ENCODE measurements at regions not wholly inside any gene's neighbourhood (a gene's known extent, or its start where the extent isn't known, plus 50 kb on each side); places are given as distances from the start of the nearest gene placed in this dataset.

GRCh38 chr2:64237266-64237665 lies 93.0 kb upstream of the PELI1 start:
- Histone ChIP-seq H3K27me3 (no peaks in the 10 kb centered on the region), H3K27ac (no peak overlapping the region), H3K4me1 (no peaks in the 10 kb centered on the region), H3K4me3 (no peak overlapping the region), H3K9me3 (no peaks in the 10 kb centered on the region), H3K36me3 (replicated peaks in 1 of 2; ENCODE audit: insufficient read depth in 1 of 2, low read depth in 2 of 2) (no peaks in the 10 kb centered on the region)
- intact Hi-C loops (cut with DNase I) = no loop called here
- DNase-seq = no peak
- 90 to 92% methylated on average over 2 of the region's 2 CpGs for WGBS, 2 donors
- ATAC-seq = no peak
- TF ChIP-seq POLR2A (IDR thresholded peaks at IDR 0.05) = no peak
- TF ChIP-seq, protein P1, sequence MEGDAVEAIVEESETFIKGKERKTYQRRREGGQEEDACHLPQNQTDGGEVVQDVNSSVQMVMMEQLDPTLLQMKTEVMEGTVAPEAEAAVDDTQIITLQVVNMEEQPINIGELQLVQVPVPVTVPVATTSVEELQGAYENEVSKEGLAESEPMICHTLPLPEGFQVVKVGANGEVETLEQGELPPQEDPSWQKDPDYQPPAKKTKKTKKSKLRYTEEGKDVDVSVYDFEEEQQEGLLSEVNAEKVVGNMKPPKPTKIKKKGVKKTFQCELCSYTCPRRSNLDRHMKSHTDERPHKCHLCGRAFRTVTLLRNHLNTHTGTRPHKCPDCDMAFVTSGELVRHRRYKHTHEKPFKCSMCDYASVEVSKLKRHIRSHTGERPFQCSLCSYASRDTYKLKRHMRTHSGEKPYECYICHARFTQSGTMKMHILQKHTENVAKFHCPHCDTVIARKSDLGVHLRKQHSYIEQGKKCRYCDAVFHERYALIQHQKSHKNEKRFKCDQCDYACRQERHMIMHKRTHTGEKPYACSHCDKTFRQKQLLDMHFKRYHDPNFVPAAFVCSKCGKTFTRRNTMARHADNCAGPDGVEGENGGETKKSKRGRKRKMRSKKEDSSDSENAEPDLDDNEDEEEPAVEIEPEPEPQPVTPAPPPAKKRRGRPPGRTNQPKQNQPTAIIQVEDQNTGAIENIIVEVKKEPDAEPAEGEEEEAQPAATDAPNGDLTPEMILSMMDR (IDR thresholded peaks at IDR 0.05) = no peak

GRCh38 chr2:64238799-64239198 lies 94.6 kb upstream of the PELI1 start:
- intact Hi-C loops (cut with DNase I) = no loop called here

DNA sequence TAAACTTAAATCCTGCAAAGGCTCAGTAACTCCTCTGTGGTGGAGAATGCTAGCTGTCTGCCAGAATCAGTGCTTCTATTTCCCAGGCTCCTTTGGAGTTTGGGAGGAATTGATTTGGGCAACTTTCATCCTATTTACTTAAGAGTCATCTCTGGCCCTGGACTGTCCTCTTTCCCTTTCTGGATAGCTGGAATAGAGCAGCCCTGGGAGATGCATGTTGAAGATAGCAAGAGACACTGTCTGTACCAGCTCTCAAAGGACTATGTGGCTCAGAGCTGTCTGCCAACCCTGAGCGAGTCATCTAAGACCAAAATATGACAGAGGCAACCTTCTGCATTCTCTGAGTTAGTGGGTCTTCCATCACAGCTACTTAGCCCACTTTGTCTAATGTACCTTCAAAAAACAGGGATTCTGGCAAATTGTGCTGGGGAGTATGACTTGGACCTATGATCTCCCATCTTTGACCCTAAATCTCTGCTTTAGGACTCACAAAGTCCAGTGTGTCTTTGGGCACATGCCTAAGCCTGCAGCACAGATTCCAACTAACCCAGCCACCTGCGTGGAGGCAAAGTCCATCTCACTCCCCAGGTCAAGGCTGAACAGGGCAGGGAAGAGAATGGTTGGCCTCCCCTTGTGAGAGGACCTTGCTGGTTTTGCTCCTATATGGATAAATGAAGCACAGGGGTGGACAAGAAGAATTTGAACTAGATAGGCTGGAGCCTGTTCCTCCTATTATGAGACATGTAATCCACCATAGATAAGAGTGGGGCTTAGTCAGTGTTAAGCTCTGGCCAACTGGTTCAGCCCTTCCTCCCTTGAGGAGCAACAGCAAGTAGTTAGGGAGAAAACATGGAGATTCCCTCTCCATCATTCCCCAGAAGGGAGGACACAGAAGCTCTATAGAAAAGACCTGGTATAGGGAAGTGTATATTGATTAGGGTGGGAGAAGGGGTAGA lies 99.1 kb upstream of the PELI1 start:
- WGBS, 2 donors = 43 to 64% methylated on average over 1 to 2 of the region's 2 CpGs
- ATAC-seq = no peak
- TF ChIP-seq POLR2A (IDR thresholded peaks at IDR 0.05) = no peak
- TF ChIP-seq, protein P1 (IDR thresholded peaks at IDR 0.05) = no peak

More at GRCh38 chr2:64238799-64239198, 94.6 kb upstream of the PELI1 start:
- no peak for ATAC-seq
- Histone ChIP-seq H3K4me1 (no peaks in the 10 kb centered on the region), H3K27ac (no peak overlapping the region), H3K9me3 (no peaks in the 10 kb centered on the region), H3K36me3 (replicated peaks in 1 of 2; ENCODE audit: insufficient read depth in 1 of 2, low read depth in 2 of 2) (no peaks in the 10 kb centered on the region), H3K27me3 (no peaks in the 10 kb centered on the region), H3K4me3 (no peak overlapping the region)
- 88 to 91% methylated on average over 4 of the region's 4 CpGs for WGBS, 2 donors
- DNase-seq = no peak
- TF ChIP-seq, protein P1 (IDR thresholded peaks at IDR 0.05) = no peak
- TF ChIP-seq POLR2A (IDR thresholded peaks at IDR 0.05) = no peak

DNA sequence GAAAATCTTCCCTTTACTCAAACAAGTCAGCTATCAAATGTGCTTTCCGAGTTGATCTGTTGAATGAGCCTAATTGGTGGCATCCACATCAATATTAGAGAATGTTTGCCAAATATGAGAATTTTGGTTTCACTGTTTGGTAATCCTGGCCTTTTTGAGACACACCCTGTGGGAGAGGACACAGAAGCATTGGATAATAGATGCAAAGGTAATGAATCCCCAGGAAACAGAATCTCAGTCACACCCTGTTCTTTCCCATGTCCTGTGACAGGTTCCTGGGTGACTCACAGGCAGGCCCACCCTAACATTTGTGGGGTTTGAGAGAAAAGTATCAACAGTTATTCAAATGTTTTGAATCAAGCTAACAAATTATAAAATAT lies 99.8 kb upstream of the PELI1 start:
- ATAC-seq (no peak), DNase-seq (no peak)
- no peaks in the 10 kb centered on the region for H3K9me3 ChIP-seq
- no peak overlapping the region for H3K4me3 ChIP-seq
- WGBS, 2 donors = 90% methylated on average over 1 of the region's 1 CpG
- no peak overlapping the region for H3K27ac ChIP-seq
- TF ChIP-seq, protein P1 (IDR thresholded peaks at IDR 0.05) = no peak
- no peak for TF ChIP-seq POLR2A (IDR thresholded peaks at IDR 0.05)
- H3K36me3 ChIP-seq (replicated peaks in 1 of 2; ENCODE audit: insufficient read depth in 1 of 2, low read depth in 2 of 2) = no peaks in the 10 kb centered on the region
- H3K4me1 ChIP-seq = no peaks in the 10 kb centered on the region
- intact Hi-C loops (cut with DNase I) = no loop called here
- H3K27me3 ChIP-seq = no peaks in the 10 kb centered on the region

More for the DNA sequence above, 99.1 kb upstream of the PELI1 start:
- H3K4me3 ChIP-seq = no peak overlapping the region
- H3K9me3 ChIP-seq = no peaks in the 10 kb centered on the region
- no peaks in the 10 kb centered on the region for H3K36me3 ChIP-seq (replicated peaks in 1 of 2; ENCODE audit: insufficient read depth in 1 of 2, low read depth in 2 of 2)
- intact Hi-C loops (cut with DNase I) = no loop called here
- H3K27ac ChIP-seq = no peak overlapping the region
- no peak for DNase-seq
- H3K27me3 ChIP-seq = no peaks in the 10 kb centered on the region
- H3K4me1 ChIP-seq = no peaks in the 10 kb centered on the region

GRCh38 chr2:64245631-64246030 lies 101.4 kb upstream of the PELI1 start:
- no peak overlapping the region for H3K27ac ChIP-seq
- no peaks in the 10 kb centered on the region for H3K36me3 ChIP-seq (replicated peaks in 1 of 2; ENCODE audit: insufficient read depth in 1 of 2, low read depth in 2 of 2)
- no peaks in the 10 kb centered on the region for H3K27me3 ChIP-seq
- intact Hi-C loops (cut with DNase I) = no loop called here
- DNase-seq (no peak), ATAC-seq (no peak)
- H3K4me1 ChIP-seq = no peaks in the 10 kb centered on the region
- no peaks in the 10 kb centered on the region for H3K9me3 ChIP-seq
- H3K4me3 ChIP-seq = no peak overlapping the region
- TF ChIP-seq, protein P1 (IDR thresholded peaks at IDR 0.05) = no peak
- TF ChIP-seq POLR2A (IDR thresholded peaks at IDR 0.05) = no peak
- 65 to 75% methylated on average over 4 of the region's 4 CpGs for WGBS, 2 donors
